IMR-90 (cell line): ENCODE measurements at regions not wholly inside any gene's neighbourhood (a gene's known extent, or its start where the extent isn't known, plus 50 kb on each side); places are given as distances from the start of the nearest gene placed in this dataset.

Source experiments
- ATAC-seq: fragments of 200-7000 bp; cut with Tn5 transposase; 2 replicates; pipeline ENCODE4 v1.9.1; 2020; ENCODE audit warnings: low read depth, mild to moderate bottlenecking, moderate library complexity
- BruUV-seq: library from RNA; stranded (reverse); fragments of 400-500 nt; replicated peaks from 2 replicates; lab custom pipeline; 2021; lab: Mats Ljungman, UMichigan
- CTCF ChIA-PET: fragments of 300-600 bp; formaldehyde crosslinking; extraction: SDS; loops from one replicate; lab custom pipeline; 2021; ENCODE audit warnings: antibody characterized with exemption; lab: Yijun Ruan, JAX
- POLR2A ChIA-PET: fragments of 300-600 bp; sonication (Branson Sonifier 250); formaldehyde crosslinking; loops from one replicate; lab custom pipeline; 2022; ENCODE audit warnings: antibody characterized with exemption; ENCODE audit not compliant: unreplicated experiment; lab: Charles Lee
- DNase-seq: peaks from one replicate; pipeline ENCODE4 v3.0.0; 2013
- H2AFZ ChIP-seq: replicated peaks from 2 replicates; pipeline ENCODE3; 2013; ENCODE audit warnings: low read length, mild to moderate bottlenecking; ENCODE audit not compliant: poor library complexity
- H2AK5ac ChIP-seq: 2 replicates; pipeline ENCODE4 v1.6.1; 2013; ENCODE audit warnings: low read depth, low read length, inconsistent platforms
- H2AK9ac ChIP-seq: replicated peaks from 2 replicates; pipeline ENCODE3; 2013; ENCODE audit warnings: mild to moderate bottlenecking, low read depth, low read length, moderate library complexity; ENCODE audit not compliant: poor library complexity
- H2BK120ac ChIP-seq: 2 replicates; pipeline ENCODE4 v1.6.1; 2013; ENCODE audit warnings: low read depth, low read length, inconsistent platforms
- H2BK15ac ChIP-seq: 3 replicates; pipeline ENCODE4 v1.6.1; 2013; ENCODE audit warnings: low read depth, low read length, inconsistent platforms
- H2BK20ac ChIP-seq: 2 replicates; pipeline ENCODE4 v1.6.1; 2013; ENCODE audit warnings: low read depth, mild to moderate bottlenecking, inconsistent platforms, low read length, moderate library complexity
- H2BK5ac ChIP-seq: 2 replicates; pipeline ENCODE4 v1.6.1; 2013; ENCODE audit warnings: mild to moderate bottlenecking, low read depth, low read length, inconsistent platforms; ENCODE audit not compliant: poor library complexity, severe bottlenecking
- H3K14ac ChIP-seq: replicated peaks from 2 replicates; pipeline ENCODE4 v1.6.1; 2013; ENCODE audit warnings: low read depth, low read length, inconsistent platforms
- H3K18ac ChIP-seq: 2 replicates; pipeline ENCODE4 v1.6.1; 2013; ENCODE audit warnings: low read depth, low read length, control low read depth
- H3K23ac ChIP-seq: 2 replicates; pipeline ENCODE4 v1.6.1; 2013; ENCODE audit warnings: low read depth, low read length, inconsistent platforms
- H3K27ac ChIP-seq: 2 replicates; pipeline ENCODE4 v1.5.1; 2013; ENCODE audit warnings: mild to moderate bottlenecking, control low read depth, low read length; ENCODE audit not compliant: insufficient read depth
- H3K27me3 ChIP-seq: 2 replicates; pipeline ENCODE4 v1.6.1; 2013; ENCODE audit warnings: low read length; ENCODE audit not compliant: control insufficient read depth, insufficient read depth
- H3K36me3 ChIP-seq: 2 replicates; pipeline ENCODE4 v1.6.1; 2013; ENCODE audit warnings: low read length, mixed read lengths; ENCODE audit not compliant: control insufficient read depth, insufficient read depth
- H3K4ac ChIP-seq: 2 replicates; pipeline ENCODE4 v1.6.1; 2013; ENCODE audit warnings: low read depth, low read length, inconsistent platforms
- H3K4me1 ChIP-seq: 2 replicates; pipeline ENCODE4 v1.6.1; 2013; ENCODE audit warnings: low read length, mixed read lengths; ENCODE audit not compliant: control insufficient read depth, insufficient read depth
- H3K4me2 ChIP-seq: 2 replicates; pipeline ENCODE4 v1.6.1; 2013; ENCODE audit warnings: low read depth, mild to moderate bottlenecking, control low read depth, low read length, moderate library complexity
- H3K4me3 ChIP-seq: 2 replicates; pipeline ENCODE4 v1.5.1; 2013; ENCODE audit warnings: low read depth, mild to moderate bottlenecking, control low read depth, low read length, moderate library complexity; ENCODE audit not compliant: insufficient read depth
- H3K56ac ChIP-seq: 2 replicates; pipeline ENCODE4 v1.6.1; 2013; ENCODE audit warnings: low read length, inconsistent platforms; ENCODE audit not compliant: insufficient read depth; ENCODE audit errors: extremely low read depth
- H3K79me1 ChIP-seq, 2 experiments: 2 replicates each; pipeline ENCODE4 v1.6.1; 2013; ENCODE audit warnings: low read length in 2 of 2, inconsistent platforms in 1 of 2, low read depth in 1 of 2
- H3K9ac ChIP-seq: 2 replicates; pipeline ENCODE4 v1.6.1; 2013; ENCODE audit warnings: low read depth, low read length, control low read depth
- H3K9me1 ChIP-seq: 2 replicates; pipeline ENCODE4 v1.6.1; 2013; ENCODE audit warnings: low read length, inconsistent platforms; ENCODE audit not compliant: insufficient read depth
- H3K9me3 ChIP-seq: 2 replicates; pipeline ENCODE4 v1.6.1; 2013; ENCODE audit warnings: low read length; ENCODE audit not compliant: control insufficient read depth, insufficient read depth
- H4K20me1 ChIP-seq: 2 replicates; pipeline ENCODE4 v1.6.1; 2013; ENCODE audit warnings: low read length, inconsistent platforms; ENCODE audit not compliant: insufficient read depth
- H4K5ac ChIP-seq: 2 replicates; pipeline ENCODE4 v1.6.1; 2013; ENCODE audit warnings: mild to moderate bottlenecking, low read depth, low read length, control low read depth
- H4K8ac ChIP-seq, 2 experiments: 2 replicates each; pipeline ENCODE4 v1.6.1; 2013; ENCODE audit warnings: low read depth in 2 of 2, low read length in 2 of 2, control low read depth in 1 of 2, inconsistent platforms in 1 of 2
- H4K91ac ChIP-seq: 2 replicates; pipeline ENCODE4 v1.6.1; 2013; ENCODE audit warnings: low read depth, low read length, inconsistent platforms; ENCODE audit not compliant: insufficient read depth
- POLR2A ChIP-seq: IDR thresholded peaks from 2 replicates; pipeline ENCODE4 v1.6.1; 2012; ENCODE audit warnings: mild to moderate bottlenecking, low read depth, low read length
- WGBS, 2 experiments: methylation state at CpG; one replicate each; pipeline versions ENCODE4 v1.1.5 to v1.1.7; 2013; ENCODE audit warnings: missing lambda C conversion rate in 2 of 2; ENCODE audit not compliant: insufficient read length in 1 of 2; ENCODE audit errors: extremely low coverage in 2 of 2; 5-methylcytosine and 5-hydroxymethylcytosine counted together
- dilution Hi-C: fragments of 300-500 bp; cut with HindIII; formaldehyde crosslinking; loops from one replicate; pipeline ENCODE4 v1.14.3; 2018; ENCODE audit warnings: low sequenced_read_pairs; ENCODE audit not compliant: unreplicated experiment
- in situ Hi-C: fragments of 300-500 bp; cut with MboI; formaldehyde crosslinking; loops from 3 replicates; pipeline ENCODE4 v1.14.3; 2019; ENCODE audit warnings: low sequenced_read_pairs, inconsistent platforms, mixed read lengths
- intact Hi-C: fragments of 100-400 bp; cut with micrococcal nuclease; formaldehyde crosslinking; loops from 2 replicates; pipeline ENCODE4 v1.10.0; 2022

- no TSS peak for BruUV-seq
- H3K27ac ChIP-seq: no peak overlapping the region
- DNase-seq (no peak), ATAC-seq (no peak)
- H3K9ac ChIP-seq: no peak overlapping the region
- no peak overlapping the region for H2BK20ac ChIP-seq
- CTCF ChIA-PET: interaction anchor here (1.0 kb wide), 1 partner anchor 50 kb away, joined by 5 read pairs; no protein-coding TSS in a partner anchor
- no peak overlapping the region for H3K56ac ChIP-seq
- POLR2A ChIA-PET: no interaction called here
- intact Hi-C loops: no loop called here
- H3K14ac ChIP-seq: no peak overlapping the region
- H2AFZ ChIP-seq: no peak overlapping the region
- no peak overlapping the region for H4K5ac ChIP-seq
- no peak overlapping the region for H2BK5ac ChIP-seq
- H2AK9ac ChIP-seq: no peak overlapping the region
- dilution Hi-C loops: no loop called here
- no peak overlapping the region for H3K4me3 ChIP-seq
- no peaks in the 10 kb centered on the region for H3K9me1 ChIP-seq
- H3K27me3 ChIP-seq: no peaks in the 10 kb centered on the region; the same call in 1 of the 2 replicates
- no peak overlapping the region for H3K4me2 ChIP-seq
- WGBS, 2 experiments: no CpG with 5 or more reads among the region's 2 CpGs
- no peak for TF ChIP-seq POLR2A
- H3K18ac ChIP-seq: no peak overlapping the region
- H3K36me3 ChIP-seq: no peaks in the 10 kb centered on the region
- no peak overlapping the region for H3K4ac ChIP-seq
- H2BK120ac ChIP-seq: no peak overlapping the region
- H3K79me1 ChIP-seq: no peaks in the 10 kb centered on the region
- in situ Hi-C loops: no loop called here
- H3K9me3 ChIP-seq: no peaks in the 10 kb centered on the region
- no peaks in the 10 kb centered on the region for H3K4me1 ChIP-seq
- no peak overlapping the region for H2AK5ac ChIP-seq
- no peak overlapping the region for H4K91ac ChIP-seq
- H2BK15ac ChIP-seq: no peak overlapping the region
- no peak overlapping the region for H4K8ac ChIP-seq
- no peaks in the 10 kb centered on the region for H4K20me1 ChIP-seq
- no peak overlapping the region for H3K23ac ChIP-seq
Observed at GRCh38 chr2:177028296-177028695, 184.3 kb upstream of the HNRNPA3 start.
